ENCODE measurements at regions not wholly inside any gene's neighbourhood (a gene's known extent, or its start where the extent isn't known, plus 50 kb on each side); places are given as distances from the start of the nearest gene placed in this dataset.
"Not testable (repeated sequence)": the region's sequence is repeated elsewhere in the genome, so short reads cannot be mapped to it uniquely, and the experiment has no call there.

- Histone ChIP-seq H3K4me1 (no peaks in the 10 kb centered on the region), H3K9me3 (no peaks in the 10 kb centered on the region), H3K36me3 (no peaks in the 10 kb centered on the region), H3K27ac (no peak overlapping the region), H3K27me3 (peaks cover 4% of the 10 kb centered on the region), H3K4me3 (no peak overlapping the region)
- intact Hi-C loops (cut with DNase I): no loop called here
- DNase-seq (no peak), ATAC-seq (no peak)
- no peak for TF ChIP-seq CTCF (IDR thresholded peaks at IDR 0.05)
Measured at GRCh38 chr1:43015269-43015668, 56.6 kb upstream of the SLC2A1 start.

GRCh38 chr1:43014579-43014978 lies 55.9 kb upstream of the SLC2A1 start:
- intact Hi-C loops (cut with DNase I): not testable (repeated sequence)

GRCh38 chr1:43011020-43011419 lies 52.4 kb upstream of the SLC2A1 start:
- no peak for DNase-seq
- Histone ChIP-seq H3K4me1 (no peaks in the 10 kb centered on the region), H3K36me3 (no peaks in the 10 kb centered on the region), H3K27ac (no peak overlapping the region), H3K27me3 (peaks cover 17% of the 10 kb centered on the region), H3K4me3 (no peak overlapping the region), H3K9me3 (no peaks in the 10 kb centered on the region)
- intact Hi-C loops (cut with DNase I): no loop called here
- TF ChIP-seq CTCF (IDR thresholded peaks at IDR 0.05): no peak
- no peak for ATAC-seq

More at GRCh38 chr1:43014579-43014978, 55.9 kb upstream of the SLC2A1 start:
- H3K36me3 ChIP-seq, H3K9me3 ChIP-seq, DNase-seq, H3K4me1 ChIP-seq, H3K27me3 ChIP-seq, H3K27ac ChIP-seq, H3K4me3 ChIP-seq, ATAC-seq: not testable (repeated sequence)

- H3K4me3 ChIP-seq: no peak overlapping the region
- DNase-seq (no peak), ATAC-seq (no peak)
- no peak for TF ChIP-seq CTCF (IDR thresholded peaks at IDR 0.05)
- H3K36me3 ChIP-seq: no peaks in the 10 kb centered on the region
- H3K4me1 ChIP-seq: no peaks in the 10 kb centered on the region
- H3K9me3 ChIP-seq: no peaks in the 10 kb centered on the region
- peaks cover 17% of the 10 kb centered on the region for H3K27me3 ChIP-seq
- no peak overlapping the region for H3K27ac ChIP-seq
- intact Hi-C loops (cut with DNase I): no loop called here
Measured at GRCh38 chr1:43009274-43009673, 50.6 kb upstream of the SLC2A1 start.

- ATAC-seq: no peak
- DNase-seq: no peak
- no peaks in the 10 kb centered on the region for H3K36me3 ChIP-seq
- H3K27ac ChIP-seq: no peak overlapping the region
- no peak for TF ChIP-seq CTCF (IDR thresholded peaks at IDR 0.05)
- H3K9me3 ChIP-seq: no peaks in the 10 kb centered on the region
- no peaks in the 10 kb centered on the region for H3K4me1 ChIP-seq
- intact Hi-C loops (cut with DNase I): no loop called here
- H3K4me3 ChIP-seq: no peak overlapping the region
- peaks cover 17% of the 10 kb centered on the region for H3K27me3 ChIP-seq
Measured at GRCh38 chr1:43008115-43009060, 49.7 kb upstream of the SLC2A1 start.

Measured in upper lobe of right lung (tissue), 1 donor.